T-helper 22 cell (primary cell): ENCODE measurements at regions not wholly inside any gene's neighbourhood (a gene's known extent, or its start where the extent isn't known, plus 50 kb on each side); places are given as distances from the start of the nearest gene placed in this dataset.
A peak's percentile ranks its signal among the peaks of the same experiment; 100 is the strongest.
"Not testable (repeated sequence)": the region's sequence is repeated elsewhere in the genome, so short reads cannot be mapped to it uniquely, and the experiment has no call there.

Experiments
- DNase-seq: peaks from one replicate; pipeline ENCODE4 v3.0.0-alpha.2; 2020; ENCODE audit warnings: low read depth

DNA sequence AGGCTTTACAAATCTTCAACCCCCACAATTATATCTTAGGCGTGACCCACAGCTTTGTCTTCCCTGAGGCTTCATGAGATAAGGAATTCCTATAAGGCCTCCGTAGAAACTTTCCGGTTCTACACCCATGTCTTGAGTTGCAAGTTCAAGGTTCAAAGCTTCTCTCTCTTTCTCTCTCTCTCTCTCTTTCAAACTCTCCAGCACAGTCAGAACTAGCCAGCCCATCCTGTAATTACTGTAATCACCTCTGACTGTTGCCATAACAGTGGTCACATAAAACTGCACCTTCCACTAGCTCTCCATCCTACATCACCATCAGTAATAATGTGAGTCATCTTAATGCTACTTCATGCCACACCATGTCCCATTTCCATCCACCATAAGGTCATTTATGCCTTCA lies 90.0 kb upstream of the NFASC start:
- no peak for DNase-seq

DNA sequence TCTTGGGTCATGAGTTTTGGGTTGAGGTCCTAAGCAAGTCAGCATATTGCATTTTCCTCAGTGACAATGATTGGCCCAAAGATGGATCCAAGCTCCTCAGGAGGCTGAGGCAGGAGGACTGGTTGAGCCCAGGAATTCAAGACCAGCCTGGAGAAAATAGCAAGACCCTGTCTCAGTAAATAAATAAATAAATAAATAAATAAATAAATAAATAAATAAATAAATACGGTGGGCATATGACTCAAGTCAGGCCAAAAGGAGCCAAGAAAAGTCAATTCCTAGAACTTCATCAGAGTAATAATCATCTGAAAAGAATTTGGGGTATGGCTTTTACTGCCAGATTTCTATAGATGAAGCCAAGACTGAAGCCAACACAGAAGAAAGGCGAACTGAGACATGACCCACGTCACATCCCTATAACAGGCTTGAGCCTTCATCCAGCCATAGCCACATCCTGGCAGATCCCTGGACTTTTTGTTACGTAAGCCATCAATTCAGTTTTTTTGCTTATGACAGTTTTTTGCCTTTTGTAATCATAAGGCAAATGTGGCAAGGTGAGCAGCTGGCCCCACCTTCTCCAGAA lies 88.5 kb upstream of the NFASC start:
- DNase-seq: no peak

DNA sequence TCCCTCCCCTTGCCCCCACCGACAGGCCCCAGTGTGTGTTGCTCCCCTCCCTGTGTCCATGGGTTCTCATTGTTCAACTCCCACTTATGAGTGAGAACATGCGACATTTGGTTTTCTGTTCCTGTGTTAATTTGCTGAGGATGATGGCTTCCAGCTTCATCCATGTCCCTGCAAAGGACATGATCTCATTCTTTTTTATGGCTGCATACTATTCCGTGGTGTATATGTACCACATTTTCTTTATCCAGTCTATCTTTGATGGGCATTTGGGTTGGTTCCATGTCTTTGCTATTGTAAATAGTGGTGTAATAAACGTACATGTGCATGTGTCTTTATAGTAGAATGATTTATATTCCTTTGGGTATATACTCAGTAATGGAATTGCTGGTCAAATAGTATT lies 85.6 kb upstream of the NFASC start:
- DNase-seq: not testable (repeated sequence)

DNA sequence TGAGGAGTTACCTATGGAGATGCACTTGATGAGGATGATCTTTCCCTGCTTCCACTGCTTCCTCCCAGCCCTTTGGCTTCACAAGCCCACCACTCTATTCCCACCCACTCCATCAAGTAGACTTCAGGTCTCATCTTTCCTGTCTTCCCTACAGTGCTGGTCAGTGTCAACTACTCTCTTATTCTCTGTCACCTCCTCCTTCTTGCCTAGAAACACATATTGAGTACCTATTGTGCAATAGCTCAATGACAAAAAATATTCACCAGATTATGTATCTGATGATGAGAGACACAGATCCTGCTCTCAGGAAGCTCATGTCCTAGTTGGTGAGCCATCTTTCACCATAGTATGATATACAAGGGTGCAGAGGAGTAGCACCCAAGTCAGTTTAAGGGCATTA lies 82.2 kb upstream of the NFASC start:
- DNase-seq: no peak

DNA sequence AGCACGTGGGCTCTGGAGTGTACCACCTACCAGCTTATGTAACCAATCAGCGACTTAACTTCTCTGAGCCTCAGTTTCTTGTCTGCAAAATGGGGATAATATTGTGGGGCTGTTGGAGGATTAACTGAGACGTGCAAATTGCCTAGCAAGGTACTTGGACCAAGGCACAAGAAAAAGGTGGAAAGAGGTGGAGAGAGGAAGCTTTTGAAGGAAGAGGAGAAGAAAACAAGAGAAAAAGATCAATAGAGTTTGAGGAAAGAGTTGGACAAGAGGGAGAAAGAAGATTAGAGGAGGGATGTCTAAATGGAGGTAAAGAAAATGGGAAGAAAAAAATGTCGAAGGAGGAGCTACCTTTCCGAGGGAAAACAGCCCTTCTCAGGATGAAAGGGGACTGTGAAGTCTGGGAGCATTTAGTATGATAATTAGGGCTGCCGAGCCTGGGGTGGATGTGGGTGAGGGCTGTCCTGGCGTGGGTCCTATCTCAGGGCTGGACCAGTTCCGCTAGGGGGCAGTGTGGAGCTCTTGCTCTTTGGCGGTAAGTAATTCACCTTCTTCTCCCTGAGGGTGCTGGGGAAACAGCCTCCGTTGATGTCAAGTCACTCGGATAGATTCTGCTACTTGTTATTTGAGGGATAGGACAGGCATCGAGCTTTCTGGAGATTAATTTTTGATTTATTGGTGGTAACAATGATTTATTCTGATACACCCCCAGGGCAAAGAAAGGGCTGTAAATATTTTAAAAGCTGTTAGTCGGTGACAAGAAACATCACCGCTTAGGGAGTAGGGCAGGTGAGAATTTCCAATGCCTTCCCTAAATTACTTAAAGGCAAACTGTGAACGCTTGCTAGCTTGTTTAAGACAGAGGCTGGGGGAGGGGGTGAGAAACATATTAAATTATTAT lies 79.0 kb upstream of the NFASC start:
- DNase-seq: peak; percentile 23

DNA sequence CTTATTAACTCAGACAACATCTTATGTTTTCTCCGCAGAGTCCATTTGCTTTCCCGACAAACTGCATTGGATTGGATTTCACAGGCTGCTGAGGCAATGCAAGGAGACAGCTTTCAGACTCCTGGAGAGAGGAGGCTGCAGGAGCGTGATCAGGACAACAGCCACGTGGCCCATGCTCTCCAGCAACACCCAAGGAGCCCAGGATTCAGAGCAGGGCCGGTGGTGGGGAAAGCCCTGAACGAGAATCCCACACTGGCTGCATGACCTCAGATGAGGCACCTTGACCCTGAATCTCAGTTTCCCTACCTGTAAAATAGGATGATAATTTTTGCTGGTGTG lies 78.3 kb upstream of the NFASC start:
- DNase-seq: no peak

DNA sequence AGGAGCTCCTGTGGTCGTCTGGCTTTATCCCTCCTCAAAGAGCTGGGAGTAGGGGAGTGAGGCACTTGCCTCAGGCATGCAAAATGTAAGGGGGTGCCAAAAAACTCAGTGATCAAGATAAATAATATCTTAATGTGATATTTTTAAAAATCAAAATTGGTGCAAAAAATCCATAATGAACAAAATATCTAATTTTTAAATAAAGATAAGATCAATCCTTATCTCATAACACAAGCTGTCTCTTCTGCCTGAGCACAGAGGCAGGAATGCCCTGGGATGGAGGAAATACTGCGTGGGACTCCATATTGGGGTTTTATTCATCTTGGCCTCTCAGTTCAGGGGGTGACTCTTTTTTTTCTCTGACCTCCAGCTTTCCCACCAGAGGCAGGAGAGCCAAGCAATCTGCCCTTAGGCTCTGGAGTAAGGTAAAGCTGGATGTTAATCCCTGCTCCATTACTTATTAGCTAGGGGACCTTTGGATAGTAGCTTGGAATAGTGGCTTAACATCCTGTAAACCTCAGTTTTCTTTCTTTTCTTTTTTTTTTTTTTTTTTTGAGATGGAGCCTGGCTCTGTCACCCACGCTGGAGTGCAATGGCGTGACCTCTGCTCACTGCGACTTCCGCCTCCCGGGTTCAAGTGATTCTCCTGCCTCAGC lies 77.3 kb upstream of the NFASC start:
- DNase-seq: no peak

DNA sequence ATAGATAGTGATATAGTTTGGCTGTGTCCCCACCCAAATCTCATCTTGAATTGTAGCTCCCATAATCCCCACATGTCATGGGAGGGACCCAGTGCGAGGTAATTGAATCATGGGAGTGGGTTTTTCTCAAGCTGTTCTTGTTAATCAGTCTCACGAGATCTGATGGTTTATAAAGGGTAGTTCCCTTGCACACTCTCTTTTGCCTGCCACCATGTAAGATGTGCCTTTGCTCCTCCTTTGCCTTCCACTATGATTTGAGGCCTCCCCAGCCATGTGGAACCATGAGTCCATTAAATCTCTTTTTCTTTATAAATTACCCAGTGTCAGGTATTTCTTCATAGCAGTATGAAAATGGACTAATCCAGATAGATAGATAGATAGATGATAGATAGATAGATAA lies 73.8 kb upstream of the NFASC start:
- not testable (repeated sequence) for DNase-seq

DNA sequence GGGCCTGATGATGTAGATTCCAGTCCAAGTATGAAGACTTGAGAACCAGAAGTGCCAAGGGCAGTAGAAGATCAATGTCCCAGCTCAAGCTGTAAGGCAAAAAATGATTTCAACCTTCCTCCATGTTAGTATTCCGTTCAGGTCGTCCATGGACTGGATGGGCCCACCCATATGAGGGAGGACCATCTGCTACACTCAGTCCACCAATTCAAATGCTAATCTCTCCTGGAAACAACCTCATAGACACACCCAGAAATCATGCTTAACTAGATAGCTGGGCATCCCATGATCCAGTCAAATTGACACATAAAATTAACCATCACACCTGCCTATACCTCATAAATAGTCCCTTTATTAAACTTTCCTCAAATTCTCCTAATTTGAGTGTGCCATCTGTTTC lies 73.3 kb upstream of the NFASC start:
- DNase-seq: no peak

DNA sequence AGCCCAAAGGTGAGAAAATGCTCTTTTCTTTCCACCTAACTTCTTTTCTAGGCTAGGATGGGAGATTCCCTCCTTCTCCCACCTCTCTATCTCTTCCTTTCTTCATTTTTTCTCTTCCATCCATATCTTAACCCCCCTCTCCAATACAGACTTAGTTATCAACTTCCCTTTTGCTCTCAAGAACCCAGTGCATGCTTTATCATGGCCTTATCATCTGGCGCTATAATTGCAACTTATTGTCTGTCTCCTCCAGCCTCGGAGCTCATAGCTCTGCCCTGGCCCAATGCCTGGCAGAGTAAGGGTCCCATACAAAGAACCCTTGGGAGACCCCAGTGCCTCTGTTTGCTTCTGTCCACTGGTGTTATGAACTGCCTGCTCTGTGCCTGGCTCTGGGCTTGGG lies 71.0 kb upstream of the NFASC start:
- DNase-seq: no peak

DNA sequence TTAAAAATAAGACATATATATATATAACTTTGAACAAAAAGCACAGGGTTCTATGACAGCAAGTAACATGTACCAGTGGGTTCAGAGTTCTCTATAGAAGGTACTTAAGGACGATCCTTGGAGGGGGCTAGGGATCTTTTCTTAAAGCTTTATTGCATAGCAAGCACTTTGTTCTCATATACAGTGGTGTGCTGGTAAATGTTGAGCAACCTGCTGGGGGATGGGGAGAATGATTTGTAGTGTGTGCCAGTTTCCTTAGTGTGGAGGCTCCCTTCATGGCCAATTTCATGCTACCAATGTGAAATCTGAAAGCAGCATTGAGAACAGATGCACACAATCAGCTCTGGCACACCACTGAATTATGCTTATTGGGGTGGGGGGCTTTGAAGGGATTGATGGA lies 69.5 kb upstream of the NFASC start:
- no peak for DNase-seq

DNA sequence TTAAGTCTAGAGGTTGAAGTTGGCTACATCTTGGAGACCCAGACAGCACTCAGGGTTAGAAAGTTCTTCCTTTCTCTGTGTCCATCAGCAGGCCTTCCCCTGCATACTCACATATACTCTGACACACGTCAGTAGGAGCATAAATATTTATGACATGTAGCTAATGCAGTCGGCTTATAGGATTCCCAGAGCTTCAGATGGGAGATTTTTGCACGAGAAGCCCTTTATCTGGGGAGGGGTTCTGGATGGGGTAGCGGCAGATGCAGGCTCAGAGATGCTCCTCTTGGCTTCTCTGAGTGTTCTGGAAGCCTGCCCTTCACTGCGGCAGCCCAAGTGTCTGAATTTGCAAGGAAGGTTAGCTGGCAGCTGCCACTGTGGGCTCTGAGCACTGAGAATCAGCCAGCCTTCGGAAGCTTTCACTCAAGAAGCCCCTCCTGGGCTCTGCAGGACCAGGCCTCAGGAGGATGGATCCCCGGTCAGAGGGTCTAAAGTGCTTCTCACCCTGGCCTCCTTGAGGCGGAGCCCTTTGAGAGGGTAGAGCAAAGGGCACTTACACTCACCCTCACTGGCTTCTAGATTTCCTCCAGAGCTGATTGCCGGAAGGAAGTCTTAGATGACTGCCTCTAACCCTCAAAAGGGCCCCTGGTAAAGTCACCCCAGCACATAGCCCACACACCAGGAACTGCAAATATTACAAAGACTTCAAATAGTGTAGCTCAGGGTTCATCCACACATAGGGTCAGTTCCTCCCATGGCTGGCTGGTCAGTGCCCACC lies 68.1 kb upstream of the NFASC start:
- DNase-seq: no peak

DNA sequence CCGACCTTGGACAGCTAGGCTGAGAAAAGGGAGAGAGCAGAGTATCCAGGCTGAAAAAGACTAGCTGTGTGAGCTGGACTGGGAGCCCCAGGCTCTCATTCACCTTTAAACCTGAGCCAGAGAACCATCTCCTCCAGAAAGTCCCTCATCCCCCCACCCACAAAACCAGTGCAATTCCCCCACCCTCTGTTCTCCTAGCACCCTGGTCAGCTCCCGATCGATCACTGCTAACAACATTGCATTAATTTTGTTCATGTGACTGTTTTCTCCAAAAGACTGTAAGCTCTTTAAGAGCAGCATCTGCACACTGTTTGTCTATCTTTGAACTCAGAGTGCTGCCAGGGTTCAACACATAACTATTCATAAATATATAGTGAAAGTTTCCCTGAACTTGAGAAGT lies 67.1 kb upstream of the NFASC start:
- no peak for DNase-seq

DNA sequence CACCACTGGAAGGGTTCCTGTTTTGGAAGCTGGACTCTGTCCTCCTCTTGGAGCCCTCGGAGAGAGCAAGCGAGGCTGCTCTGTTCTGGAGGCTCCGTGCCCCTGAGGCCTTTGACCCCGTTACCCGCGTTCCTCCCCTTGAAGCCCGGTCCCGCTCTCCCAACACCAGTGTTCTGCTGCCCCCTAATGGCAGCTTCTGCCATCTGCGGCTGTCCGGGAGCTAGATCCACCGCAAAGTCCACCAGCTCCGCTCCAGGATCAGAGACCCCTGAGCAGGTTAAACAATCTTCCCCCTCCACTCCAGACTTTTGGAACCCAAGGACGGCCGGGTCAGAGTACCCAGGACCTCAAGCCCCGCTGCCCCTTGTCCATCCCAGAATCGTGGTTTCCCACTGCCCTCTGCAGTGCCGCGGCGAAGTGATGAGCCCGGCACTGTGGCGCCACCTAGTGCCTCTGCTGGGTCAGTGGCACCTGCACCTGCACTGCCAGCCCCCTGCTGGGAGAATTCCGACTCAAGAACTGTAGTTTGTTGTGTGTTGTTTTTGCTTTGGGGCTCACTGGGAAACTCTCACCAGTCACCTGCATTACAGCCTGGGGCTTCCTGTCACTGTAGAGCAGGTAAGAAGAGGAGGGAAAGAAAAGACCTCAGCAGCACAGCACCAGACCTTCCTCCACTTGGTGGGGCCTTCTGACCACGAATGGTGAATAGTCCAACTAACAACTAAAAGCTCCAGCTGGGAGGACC lies 63.5 kb upstream of the NFASC start:
- DNase-seq: peak; percentile 51

DNA sequence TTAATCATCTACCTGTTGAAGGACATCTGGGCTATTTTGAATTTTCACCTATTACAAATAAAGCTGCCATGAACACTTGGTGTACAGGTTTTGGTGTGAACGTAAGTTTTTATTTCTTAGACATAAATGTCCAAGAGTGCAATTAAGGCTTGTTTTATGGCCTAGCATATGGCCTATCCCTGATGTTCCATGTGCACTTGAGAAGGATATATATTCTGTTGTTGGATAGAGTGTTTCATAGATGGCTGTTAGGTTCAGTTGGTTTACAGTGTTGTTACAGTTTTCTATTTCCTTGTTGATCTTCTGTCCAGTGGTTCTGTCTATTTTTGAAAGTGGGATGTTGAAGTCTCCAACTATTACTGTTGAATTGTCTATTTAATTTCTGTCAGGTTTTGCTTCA lies 61.2 kb upstream of the NFASC start:
- no peak for DNase-seq

DNA sequence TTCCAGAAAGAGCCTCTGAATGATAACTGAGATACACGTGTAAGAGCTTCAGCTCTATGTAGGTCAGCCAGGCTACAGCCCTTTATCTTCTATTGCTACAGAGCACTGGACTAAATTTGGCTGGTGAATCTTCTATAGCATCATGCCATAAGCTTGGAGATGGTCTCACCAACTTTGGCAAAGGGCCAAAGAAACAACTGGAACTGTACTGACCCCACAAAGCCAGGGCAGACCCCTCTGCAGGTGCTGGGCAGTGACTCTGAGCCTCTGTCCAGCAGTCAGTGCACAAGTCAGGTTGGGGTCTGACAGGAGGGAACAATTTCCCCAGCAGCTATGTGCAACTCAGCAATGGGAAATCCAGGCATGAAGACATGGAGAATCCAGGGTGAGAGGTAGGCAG lies 57.8 kb upstream of the NFASC start:
- no peak for DNase-seq

DNA sequence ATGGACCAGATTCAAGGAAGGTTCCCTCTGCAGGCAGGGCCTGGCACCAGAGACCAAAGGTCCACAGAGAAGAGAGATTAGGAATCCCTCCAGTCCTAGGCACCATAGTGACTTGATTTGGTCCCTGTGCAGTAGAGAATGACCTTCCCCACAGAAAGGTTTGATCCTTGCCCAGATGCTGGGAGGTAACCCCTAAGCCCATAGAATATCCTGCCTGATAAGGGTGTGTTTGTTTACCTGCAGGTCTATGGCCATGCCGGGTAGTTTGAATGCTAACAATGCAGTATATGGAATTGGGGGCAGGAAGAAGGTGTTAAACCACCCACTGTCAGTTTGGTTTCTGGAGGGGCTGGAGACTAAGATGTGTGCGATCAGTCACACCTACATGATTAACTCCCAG lies 57.1 kb upstream of the NFASC start:
- no peak for DNase-seq

DNA sequence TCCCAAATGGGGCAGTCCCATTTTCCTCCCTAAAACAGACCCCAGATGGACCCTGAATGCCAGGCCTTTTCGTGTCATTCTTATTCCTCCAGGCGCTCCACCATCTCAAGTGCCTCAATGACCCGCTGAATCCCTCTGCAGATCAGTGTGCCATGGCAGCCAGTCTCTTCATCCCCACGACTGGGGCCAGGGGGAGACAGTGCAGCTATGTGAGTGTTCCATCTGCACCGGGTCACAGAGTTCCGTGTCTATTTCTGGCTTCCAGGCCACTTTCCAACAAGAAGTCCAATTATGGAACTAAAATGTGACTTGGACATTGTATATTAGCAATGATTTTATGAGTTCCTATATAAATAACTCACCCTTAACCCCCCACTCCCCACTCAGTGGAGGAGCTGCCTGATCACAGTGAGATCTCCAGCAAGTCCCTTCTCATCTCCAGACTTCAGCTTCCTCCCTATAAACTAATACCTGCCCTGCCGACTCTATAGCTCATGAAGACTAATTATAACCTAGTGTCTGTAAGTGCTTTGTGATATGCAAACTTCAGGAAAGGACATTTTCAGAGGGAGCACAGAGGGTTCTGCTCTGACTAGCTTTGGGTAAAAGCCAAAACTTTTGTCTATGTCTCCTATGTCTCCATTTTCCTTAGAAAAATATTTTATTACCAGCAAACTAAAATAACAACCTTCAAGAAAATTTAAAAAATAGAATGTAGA lies 56.3 kb upstream of the NFASC start:
- DNase-seq: no peak

DNA sequence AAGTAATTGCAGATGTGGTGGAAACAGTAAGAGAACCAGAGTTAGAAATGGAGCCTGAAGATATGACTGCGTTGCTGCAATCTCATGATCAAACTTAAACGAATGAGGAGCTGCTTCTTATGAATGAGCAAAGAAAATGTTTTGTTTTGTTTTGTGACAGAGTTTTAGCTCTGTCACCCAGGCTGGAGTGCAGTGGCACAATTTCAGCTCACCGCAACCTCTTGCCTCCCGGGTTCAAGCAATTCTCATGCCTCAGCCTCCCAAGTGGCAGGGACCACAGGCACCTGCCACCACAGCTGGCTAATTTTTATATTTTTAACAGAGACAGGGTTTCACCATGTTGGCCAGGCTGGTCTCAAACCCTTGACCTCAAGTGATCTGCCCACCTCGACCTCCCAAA lies 53.3 kb upstream of the NFASC start:
- DNase-seq: no peak

DNA sequence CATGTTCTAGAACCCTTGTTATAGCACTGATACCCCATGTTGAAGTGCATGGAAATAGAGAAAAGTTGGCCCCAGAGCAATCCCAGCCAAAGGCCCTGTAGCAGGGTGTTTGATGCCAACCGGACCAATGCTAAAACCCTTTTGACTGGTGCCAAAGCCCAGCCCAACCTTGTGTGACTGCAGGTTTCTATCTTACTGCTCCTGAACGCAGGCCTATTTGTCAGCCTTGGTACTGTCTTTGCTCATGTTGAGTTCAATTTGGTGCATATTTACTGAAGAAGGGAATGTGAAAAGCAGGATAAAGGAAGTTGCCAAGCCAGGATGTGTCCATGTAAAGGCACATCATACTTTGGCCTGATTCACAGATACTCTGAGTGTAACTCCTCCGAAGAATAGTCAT lies 51.7 kb upstream of the NFASC start:
- no peak for DNase-seq

DNA sequence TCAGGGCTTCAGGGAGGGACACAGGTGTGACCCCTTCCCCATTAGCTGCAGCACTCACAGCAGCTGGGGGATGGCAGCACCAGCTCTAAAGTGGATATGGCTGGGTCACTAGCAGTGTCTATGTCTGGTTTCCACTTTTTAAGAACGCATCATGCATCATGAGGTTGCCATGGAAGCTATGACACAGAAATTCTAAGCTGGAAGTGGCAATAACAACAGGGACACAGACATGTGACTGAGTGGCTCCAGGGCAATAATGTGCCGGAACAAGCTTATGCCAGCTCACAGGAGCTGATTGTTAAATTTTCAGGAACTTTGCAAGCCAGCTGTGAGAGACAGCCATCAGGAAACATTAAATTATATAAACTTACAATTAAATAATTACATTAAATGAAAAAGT lies 51.2 kb upstream of the NFASC start:
- DNase-seq: no peak
